HG02678 (cell line): ENCODE measurements at regions not wholly inside any gene's neighbourhood (a gene's known extent, or its start where the extent isn't known, plus 50 kb on each side); places are given as distances from the start of the nearest gene placed in this dataset.

ENCODE experiments used
- ATAC-seq: cut with Tn5 transposase; IDR thresholded peaks from one replicate; pipeline ENCODE4 v1.9.1; 2021; ENCODE audit warnings: mild to moderate bottlenecking, moderate library complexity; ENCODE audit not compliant: unreplicated experiment

GRCh38 chr11:10622108-10622507 lies 53.6 kb upstream of the LYVE1 start:
- ATAC-seq: no peak

- ATAC-seq: no peak
These were observed 50.7 kb upstream of the LYVE1 start for GRCh38 chr11:10619131-10619680.

- no peak for ATAC-seq
These were observed 50.0 kb upstream of the LYVE1 start for GRCh38 chr11:10618490-10618889.
